ENCODE measurements at regions not wholly inside any gene's neighbourhood (a gene's known extent, or its start where the extent isn't known, plus 50 kb on each side); places are given as distances from the start of the nearest gene placed in this dataset.

GRCh38 chr2:128982670-128983069 is 664.0 kb upstream of the HS6ST1 start:
- Mint-ChIP-seq H3K9me3 (no peaks in the 10 kb centered on the region), H3K27ac (no peak overlapping the region), H3K27me3 (no peaks in the 10 kb centered on the region), H3K4me1 (ENCODE audit: low read depth) (no peaks in the 10 kb centered on the region), H3K36me3 (no peaks in the 10 kb centered on the region), H3K4me3 (no peak overlapping the region)
- ChIA-PET CTCF (no interaction called here), POLR2A (no interaction called here)
- no peak for DNase-seq
- intact Hi-C loops (cut with micrococcal nuclease) = no loop called here

DNA sequence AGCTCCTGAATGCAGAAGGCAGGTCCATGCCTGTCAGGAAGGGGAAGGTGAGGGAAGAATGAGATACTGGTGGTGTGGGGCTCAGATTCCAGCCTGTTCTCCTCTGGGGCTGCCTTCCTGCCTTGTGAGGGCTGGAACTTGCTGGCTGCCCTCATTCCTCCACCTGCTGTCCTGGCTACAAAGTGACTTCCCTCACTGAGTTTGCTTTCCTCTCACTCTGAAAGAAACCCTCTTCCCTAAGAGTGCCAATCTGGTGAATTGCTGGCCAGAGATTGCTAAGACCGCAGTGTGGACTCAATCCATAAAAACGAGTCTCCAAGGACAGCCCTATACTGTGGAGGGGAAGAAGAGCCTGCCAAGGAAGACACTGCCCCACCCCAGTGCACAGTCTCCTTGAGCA is 664.4 kb upstream of the HS6ST1 start:
- H3K27me3 Mint-ChIP-seq = no peaks in the 10 kb centered on the region
- CTCF ChIA-PET = no interaction called here
- H3K36me3 Mint-ChIP-seq = no peaks in the 10 kb centered on the region

DNA sequence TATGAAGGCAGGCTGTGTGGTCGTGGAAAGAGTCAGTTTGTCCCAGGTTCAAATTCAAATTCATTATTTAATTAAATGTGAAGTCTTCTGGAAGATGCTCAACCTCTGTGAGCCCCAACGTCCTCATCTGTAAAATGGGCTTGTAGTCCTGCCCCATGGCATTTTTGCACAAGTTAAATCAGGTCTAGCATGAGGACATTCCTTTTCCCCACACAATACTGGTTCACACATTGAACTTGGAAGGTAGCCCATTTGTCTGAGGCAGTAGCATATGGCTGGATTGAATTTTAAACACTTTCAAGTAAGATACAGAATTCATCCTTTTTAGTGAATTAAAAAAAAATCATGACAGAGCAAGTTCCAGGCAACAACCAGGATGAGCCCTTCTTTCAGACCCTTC is 665.4 kb upstream of the HS6ST1 start:
- Mint-ChIP-seq H3K36me3 (no peaks in the 10 kb centered on the region), H3K27ac (no peak overlapping the region), H3K4me3 (no peak overlapping the region), H3K4me1 (ENCODE audit: low read depth) (no peaks in the 10 kb centered on the region), H3K27me3 (no peaks in the 10 kb centered on the region), H3K9me3 (no peaks in the 10 kb centered on the region)
- ChIA-PET POLR2A (no interaction called here), CTCF (no interaction called here)
- DNase-seq = no peak
- intact Hi-C loops (cut with micrococcal nuclease) = no loop called here

More for the DNA sequence above, 664.4 kb upstream of the HS6ST1 start:
- POLR2A ChIA-PET = no interaction called here
- DNase-seq = no peak
- no peaks in the 10 kb centered on the region for H3K9me3 Mint-ChIP-seq
- H3K4me3 Mint-ChIP-seq = no peak overlapping the region
- H3K27ac Mint-ChIP-seq = no peak overlapping the region
- H3K4me1 Mint-ChIP-seq (ENCODE audit: low read depth) = no peaks in the 10 kb centered on the region
- intact Hi-C loops (cut with micrococcal nuclease) = no loop called here

DNA sequence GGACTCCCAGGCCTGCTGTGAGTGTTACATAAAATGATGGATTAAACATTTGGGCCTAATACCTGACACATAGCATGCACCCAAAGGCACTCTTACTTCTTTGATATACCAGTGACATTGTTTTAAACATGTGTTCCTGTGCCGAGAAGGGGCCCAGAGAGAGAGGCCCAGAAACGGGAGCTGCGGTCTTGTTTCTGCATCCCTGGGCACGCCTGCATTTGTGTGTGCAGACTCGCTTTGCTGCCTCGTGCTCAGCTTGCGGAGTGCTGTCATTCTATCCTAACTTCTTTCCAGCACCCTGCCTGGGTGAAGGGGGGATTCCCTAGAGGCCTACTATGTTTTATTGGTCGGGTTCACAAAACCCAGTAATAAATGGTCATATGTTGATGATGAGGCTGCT is 666.2 kb upstream of the HS6ST1 start:
- H3K4me1 Mint-ChIP-seq (ENCODE audit: low read depth) = no peaks in the 10 kb centered on the region
- no peak overlapping the region for H3K4me3 Mint-ChIP-seq
- intact Hi-C loops (cut with micrococcal nuclease) = no loop called here
- CTCF ChIA-PET = interaction anchor here (0.8 kb wide), 1 partner anchor 163 kb away, joined by 3 read pairs; no protein-coding TSS in a partner anchor
- H3K27me3 Mint-ChIP-seq = no peaks in the 10 kb centered on the region
- H3K27ac Mint-ChIP-seq = no peak overlapping the region
- POLR2A ChIA-PET = no interaction called here
- DNase-seq = no peak
- no peaks in the 10 kb centered on the region for H3K9me3 Mint-ChIP-seq
- H3K36me3 Mint-ChIP-seq = no peaks in the 10 kb centered on the region

- Mint-ChIP-seq H3K9me3 (no peaks in the 10 kb centered on the region), H3K4me3 (no peak overlapping the region), H3K36me3 (no peaks in the 10 kb centered on the region), H3K27ac (no peak overlapping the region), H3K27me3 (no peaks in the 10 kb centered on the region), H3K4me1 (ENCODE audit: low read depth) (no peaks in the 10 kb centered on the region)
- intact Hi-C loops (cut with micrococcal nuclease) = no loop called here
- CTCF ChIA-PET = no interaction called here
- POLR2A ChIA-PET = no interaction called here
- DNase-seq = no peak
These were observed 667.5 kb upstream of the HS6ST1 start for GRCh38 chr2:128986026-128986715.

- no peaks in the 10 kb centered on the region for H3K9me3 Mint-ChIP-seq
- CTCF ChIA-PET = no interaction called here
- no peak for DNase-seq
- H3K27ac Mint-ChIP-seq = no peak overlapping the region
- no peaks in the 10 kb centered on the region for H3K36me3 Mint-ChIP-seq
- no peak overlapping the region for H3K4me3 Mint-ChIP-seq
- intact Hi-C loops (cut with micrococcal nuclease) = no loop called here
- POLR2A ChIA-PET = no interaction called here
- no peaks in the 10 kb centered on the region for H3K4me1 Mint-ChIP-seq (ENCODE audit: low read depth)
- H3K27me3 Mint-ChIP-seq = no peaks in the 10 kb centered on the region
These were observed 668.2 kb upstream of the HS6ST1 start for GRCh38 chr2:128986867-128987268.

DNA sequence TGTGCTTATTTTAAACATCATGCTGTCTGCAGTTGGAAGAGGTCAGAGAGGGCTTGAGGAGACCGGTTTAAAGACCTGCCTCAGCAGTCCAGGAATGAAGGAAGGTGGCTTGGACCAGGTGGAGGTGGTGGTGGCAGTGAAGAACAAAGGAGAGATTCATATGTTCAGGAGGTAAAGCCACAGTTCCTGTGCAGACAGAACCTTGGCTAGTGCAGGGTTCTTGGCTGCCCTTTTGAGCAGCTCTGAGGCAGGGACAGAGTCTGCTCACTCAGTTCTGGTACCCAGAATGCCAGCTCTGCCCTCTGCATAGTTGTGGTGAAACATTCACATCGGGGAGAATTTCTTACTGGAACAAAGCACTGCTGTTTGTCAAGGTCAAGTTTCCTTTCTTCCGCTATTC is 669.7 kb upstream of the HS6ST1 start:
- Mint-ChIP-seq H3K36me3 (no peaks in the 10 kb centered on the region), H3K27ac (no peak overlapping the region), H3K27me3 (no peaks in the 10 kb centered on the region), H3K9me3 (no peaks in the 10 kb centered on the region), H3K4me3 (no peak overlapping the region), H3K4me1 (ENCODE audit: low read depth) (no peaks in the 10 kb centered on the region)
- ChIA-PET CTCF (no interaction called here), POLR2A (no interaction called here)
- DNase-seq = no peak
- intact Hi-C loops (cut with micrococcal nuclease) = no loop called here

- H3K9me3 Mint-ChIP-seq = no peaks in the 10 kb centered on the region
- ChIA-PET POLR2A (no interaction called here), CTCF (no interaction called here)
- H3K36me3 Mint-ChIP-seq = no peaks in the 10 kb centered on the region
- H3K4me1 Mint-ChIP-seq (ENCODE audit: low read depth) = no peaks in the 10 kb centered on the region
- intact Hi-C loops (cut with micrococcal nuclease) = no loop called here
- H3K4me3 Mint-ChIP-seq = no peak overlapping the region
- no peaks in the 10 kb centered on the region for H3K27me3 Mint-ChIP-seq
- H3K27ac Mint-ChIP-seq = no peak overlapping the region
- no peak for DNase-seq
These were observed 670.3 kb upstream of the HS6ST1 start for GRCh38 chr2:128988967-128989366.

DNA sequence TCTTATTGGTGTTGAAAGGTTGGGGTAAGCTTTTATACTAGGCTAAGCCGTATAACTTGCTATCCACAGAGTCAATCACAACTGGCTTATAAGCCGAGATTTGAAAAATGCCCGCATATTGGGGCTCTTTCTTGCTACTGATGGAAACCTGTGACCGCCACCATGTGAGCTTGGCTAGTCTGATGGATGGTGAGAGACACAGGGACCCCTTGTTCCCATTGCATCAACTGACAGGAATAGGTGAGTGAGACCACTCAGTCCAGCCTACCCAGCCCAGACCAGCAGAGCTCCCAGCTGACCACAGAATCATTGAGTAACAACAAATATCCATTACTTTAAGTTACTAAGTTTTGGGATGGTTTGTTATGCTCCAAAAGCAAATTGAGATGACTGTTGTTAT is 676.4 kb upstream of the HS6ST1 start:
- no peaks in the 10 kb centered on the region for H3K27me3 Mint-ChIP-seq
- H3K9me3 Mint-ChIP-seq = no peaks in the 10 kb centered on the region
- no peak overlapping the region for H3K27ac Mint-ChIP-seq
- intact Hi-C loops (cut with micrococcal nuclease) = no loop called here
- no peak for DNase-seq
- no peaks in the 10 kb centered on the region for H3K4me1 Mint-ChIP-seq (ENCODE audit: low read depth)
- no peak overlapping the region for H3K4me3 Mint-ChIP-seq
- CTCF ChIA-PET = no interaction called here
- no peaks in the 10 kb centered on the region for H3K36me3 Mint-ChIP-seq
- POLR2A ChIA-PET = no interaction called here

GRCh38 chr2:128996078-128996477 is 677.4 kb upstream of the HS6ST1 start:
- no peaks in the 10 kb centered on the region for H3K4me1 Mint-ChIP-seq (ENCODE audit: low read depth)

GRCh38 chr2:128997166-128997866 is 678.6 kb upstream of the HS6ST1 start:
- H3K9me3 Mint-ChIP-seq = no peaks in the 10 kb centered on the region
- ChIA-PET POLR2A (interaction anchor here (0.5 kb wide), 1 partner anchor 113 kb away, joined by 4 read pairs; no protein-coding TSS in a partner anchor), CTCF (no interaction called here)
- H3K36me3 Mint-ChIP-seq = no peaks in the 10 kb centered on the region
- no peaks in the 10 kb centered on the region for H3K27me3 Mint-ChIP-seq
- no peak overlapping the region for H3K4me3 Mint-ChIP-seq
- DNase-seq = no peak
- H3K27ac Mint-ChIP-seq = no peak overlapping the region
- H3K4me1 Mint-ChIP-seq (ENCODE audit: low read depth) = no peaks in the 10 kb centered on the region
- intact Hi-C loops (cut with micrococcal nuclease) = no loop called here

More at GRCh38 chr2:128996078-128996477, 677.4 kb upstream of the HS6ST1 start:
- DNase-seq = no peak
- no peaks in the 10 kb centered on the region for H3K9me3 Mint-ChIP-seq
- POLR2A ChIA-PET = no interaction called here
- no peak overlapping the region for H3K4me3 Mint-ChIP-seq
- no peaks in the 10 kb centered on the region for H3K36me3 Mint-ChIP-seq
- H3K27me3 Mint-ChIP-seq = no peaks in the 10 kb centered on the region
- CTCF ChIA-PET = no interaction called here
- no peak overlapping the region for H3K27ac Mint-ChIP-seq
- intact Hi-C loops (cut with micrococcal nuclease) = no loop called here

GRCh38 chr2:129001926-129002325 is 683.3 kb upstream of the HS6ST1 start:
- no peaks in the 10 kb centered on the region for H3K4me1 Mint-ChIP-seq (ENCODE audit: low read depth)
- no peak overlapping the region for H3K27ac Mint-ChIP-seq
- no peaks in the 10 kb centered on the region for H3K36me3 Mint-ChIP-seq
- CTCF ChIA-PET = no interaction called here
- intact Hi-C loops (cut with micrococcal nuclease) = no loop called here
- POLR2A ChIA-PET = no interaction called here
- no peaks in the 10 kb centered on the region for H3K27me3 Mint-ChIP-seq
- no peak overlapping the region for H3K4me3 Mint-ChIP-seq
- H3K9me3 Mint-ChIP-seq = no peaks in the 10 kb centered on the region
- no peak for DNase-seq

GRCh38 chr2:129002751-129003150 is 684.1 kb upstream of the HS6ST1 start:
- no peak for DNase-seq
- ChIA-PET CTCF (no interaction called here), POLR2A (no interaction called here)
- H3K27me3 Mint-ChIP-seq = no peaks in the 10 kb centered on the region
- no peaks in the 10 kb centered on the region for H3K9me3 Mint-ChIP-seq
- H3K36me3 Mint-ChIP-seq = no peaks in the 10 kb centered on the region
- H3K27ac Mint-ChIP-seq = no peak overlapping the region
- no peaks in the 10 kb centered on the region for H3K4me1 Mint-ChIP-seq (ENCODE audit: low read depth)
- intact Hi-C loops (cut with micrococcal nuclease) = no loop called here
- H3K4me3 Mint-ChIP-seq = no peak overlapping the region

All from activated CD4-positive, alpha-beta memory T cell treated with anti-CD3 and anti-CD28 coated beads for 36 hours (primary cell).